ENCODE measurements at regions not wholly inside any gene's neighbourhood (a gene's known extent, or its start where the extent isn't known, plus 50 kb on each side); places are given as distances from the start of the nearest gene placed in this dataset.

DNA sequence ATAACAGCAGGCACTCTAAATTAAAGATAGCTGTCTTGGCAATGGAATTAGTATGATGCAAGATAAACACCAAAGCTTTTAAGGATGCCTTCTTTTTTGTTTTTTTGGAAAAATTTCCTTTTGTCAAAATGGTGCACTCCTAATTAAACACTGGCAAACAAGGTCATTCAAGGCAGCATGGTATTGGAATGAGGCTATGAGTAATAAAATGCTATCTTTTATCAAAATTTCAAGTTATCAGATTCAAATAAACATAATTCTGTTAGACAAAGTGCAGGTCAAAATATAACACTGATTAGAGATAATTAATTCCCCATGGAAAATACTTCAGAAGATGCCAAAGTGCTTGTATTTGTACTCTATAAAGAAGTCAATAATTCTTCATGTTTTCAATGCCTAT, 514.1 kb downstream of the TENT5A start:
- H3K36me3 ChIP-seq, result no peaks in the 10 kb centered on the region
- H3K27ac ChIP-seq, result no peak overlapping the region
- no peaks in the 10 kb centered on the region for H3K27me3 ChIP-seq
- no peak for ATAC-seq
- no peaks in the 10 kb centered on the region for H3K4me1 ChIP-seq
- intact Hi-C loops (cut with DNase I; ENCODE audit: low total_unique reads) (no loop called here), in situ Hi-C loops (cut with MboI; ENCODE audit: low sequenced_read_pairs in 4 of 4) (no loop called here)
- TF ChIP-seq POLR2A (IDR thresholded peaks at IDR 0.05), result no peak
- TF ChIP-seq, protein P1, sequence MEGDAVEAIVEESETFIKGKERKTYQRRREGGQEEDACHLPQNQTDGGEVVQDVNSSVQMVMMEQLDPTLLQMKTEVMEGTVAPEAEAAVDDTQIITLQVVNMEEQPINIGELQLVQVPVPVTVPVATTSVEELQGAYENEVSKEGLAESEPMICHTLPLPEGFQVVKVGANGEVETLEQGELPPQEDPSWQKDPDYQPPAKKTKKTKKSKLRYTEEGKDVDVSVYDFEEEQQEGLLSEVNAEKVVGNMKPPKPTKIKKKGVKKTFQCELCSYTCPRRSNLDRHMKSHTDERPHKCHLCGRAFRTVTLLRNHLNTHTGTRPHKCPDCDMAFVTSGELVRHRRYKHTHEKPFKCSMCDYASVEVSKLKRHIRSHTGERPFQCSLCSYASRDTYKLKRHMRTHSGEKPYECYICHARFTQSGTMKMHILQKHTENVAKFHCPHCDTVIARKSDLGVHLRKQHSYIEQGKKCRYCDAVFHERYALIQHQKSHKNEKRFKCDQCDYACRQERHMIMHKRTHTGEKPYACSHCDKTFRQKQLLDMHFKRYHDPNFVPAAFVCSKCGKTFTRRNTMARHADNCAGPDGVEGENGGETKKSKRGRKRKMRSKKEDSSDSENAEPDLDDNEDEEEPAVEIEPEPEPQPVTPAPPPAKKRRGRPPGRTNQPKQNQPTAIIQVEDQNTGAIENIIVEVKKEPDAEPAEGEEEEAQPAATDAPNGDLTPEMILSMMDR (IDR thresholded peaks at IDR 0.05 in 4 of 5, conservative IDR thresholded peaks at IDR 0.05 in 1 of 5), result no peak
- no peak for DNase-seq
- H3K9me3 ChIP-seq, result no peaks in the 10 kb centered on the region
- no peak overlapping the region for H3K4me3 ChIP-seq

DNA sequence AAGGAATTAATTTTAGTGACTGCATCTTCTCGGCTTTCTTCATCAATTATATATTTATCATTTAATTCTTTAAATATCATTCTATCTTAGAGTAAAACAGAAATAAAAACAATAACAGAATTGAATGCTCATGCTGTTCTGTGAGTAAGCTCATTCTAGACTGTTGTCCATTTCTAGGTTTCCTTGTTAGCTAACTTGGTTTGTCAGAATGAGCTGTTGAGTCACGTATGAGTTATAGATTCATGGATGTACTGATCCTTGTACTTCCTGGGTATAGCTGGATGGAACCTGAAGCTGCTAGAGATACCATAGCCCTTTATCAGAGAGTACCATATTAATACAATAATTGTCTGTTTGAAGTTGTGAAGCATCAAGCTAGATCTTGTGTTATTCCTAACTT, 515.3 kb downstream of the TENT5A start:
- DNase-seq, result no peak
- H3K4me1 ChIP-seq, result no peaks in the 10 kb centered on the region
- no peak overlapping the region for H3K4me3 ChIP-seq
- ATAC-seq, result no peak
- H3K27me3 ChIP-seq, result no peaks in the 10 kb centered on the region
- no peak overlapping the region for H3K27ac ChIP-seq
- no peaks in the 10 kb centered on the region for H3K36me3 ChIP-seq
- no peaks in the 10 kb centered on the region for H3K9me3 ChIP-seq
- TF ChIP-seq POLR2A (IDR thresholded peaks at IDR 0.05), result no peak
- TF ChIP-seq, protein P1 (IDR thresholded peaks at IDR 0.05 in 4 of 5, conservative IDR thresholded peaks at IDR 0.05 in 1 of 5), result no peak
- in situ Hi-C loops (cut with MboI; ENCODE audit: low sequenced_read_pairs in 4 of 4) (no loop called here), intact Hi-C loops (cut with DNase I; ENCODE audit: low total_unique reads) (no loop called here)

DNA sequence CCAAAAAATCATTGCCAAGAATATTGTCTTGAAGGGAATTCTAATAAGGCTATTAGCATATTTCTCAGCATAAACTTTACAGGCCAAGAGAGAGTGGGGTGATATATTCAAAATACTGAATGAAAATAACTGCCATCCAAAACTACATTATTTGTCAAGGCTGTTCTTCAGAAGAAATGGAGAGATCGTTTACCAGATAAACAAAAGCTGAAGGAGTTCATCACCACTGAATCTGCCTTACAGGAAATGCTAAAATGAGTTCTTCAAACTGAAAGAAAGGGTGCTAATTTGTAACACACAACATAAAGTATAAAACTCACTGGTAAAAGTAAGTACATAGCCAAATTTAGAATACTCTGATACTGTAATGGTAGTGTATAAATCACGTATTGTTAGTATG, 517.0 kb downstream of the TENT5A start:
- no peak for TF ChIP-seq POLR2A (IDR thresholded peaks at IDR 0.05)
- TF ChIP-seq, protein P1 (IDR thresholded peaks at IDR 0.05 in 4 of 5, conservative IDR thresholded peaks at IDR 0.05 in 1 of 5), result no peak
- in situ Hi-C loops (cut with MboI; ENCODE audit: low sequenced_read_pairs in 4 of 4), result no loop called here
- Histone ChIP-seq H3K9me3 (no peaks in the 10 kb centered on the region), H3K27ac (no peak overlapping the region), H3K36me3 (no peaks in the 10 kb centered on the region), H3K4me1 (no peaks in the 10 kb centered on the region), H3K27me3 (no peaks in the 10 kb centered on the region), H3K4me3 (no peak overlapping the region)
- DNase-seq (no peak), ATAC-seq (no peak)
- intact Hi-C loops (cut with DNase I; ENCODE audit: low total_unique reads), result no loop called here

DNA sequence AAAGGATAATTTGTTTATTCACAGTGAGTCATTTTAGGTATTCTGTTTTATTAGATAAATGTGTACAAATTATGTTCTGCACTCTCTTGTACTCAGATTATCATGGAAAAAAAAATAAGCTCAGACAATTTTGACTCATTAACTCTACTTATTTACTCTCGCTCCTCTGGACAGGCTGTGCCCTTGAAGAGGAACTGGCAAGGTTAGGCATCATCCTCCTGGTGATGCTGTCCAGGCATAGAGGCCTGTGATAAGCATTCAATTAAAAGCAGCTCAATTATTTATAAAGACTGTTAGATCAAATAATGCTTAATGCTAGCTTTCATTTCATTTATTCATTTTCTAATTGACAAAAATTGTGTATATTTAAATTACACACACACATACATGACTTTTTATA, 518.5 kb downstream of the TENT5A start:
- no peaks in the 10 kb centered on the region for H3K9me3 ChIP-seq
- intact Hi-C loops (cut with DNase I; ENCODE audit: low total_unique reads) (no loop called here), in situ Hi-C loops (cut with MboI; ENCODE audit: low sequenced_read_pairs in 4 of 4) (no loop called here)
- TF ChIP-seq, protein P1 (IDR thresholded peaks at IDR 0.05 in 4 of 5, conservative IDR thresholded peaks at IDR 0.05 in 1 of 5), result no peak
- no peak for TF ChIP-seq POLR2A (IDR thresholded peaks at IDR 0.05)
- no peaks in the 10 kb centered on the region for H3K4me1 ChIP-seq
- DNase-seq (no peak), ATAC-seq (no peak)
- H3K27me3 ChIP-seq, result no peaks in the 10 kb centered on the region
- no peak overlapping the region for H3K4me3 ChIP-seq
- H3K27ac ChIP-seq, result no peak overlapping the region
- H3K36me3 ChIP-seq, result no peaks in the 10 kb centered on the region

DNA sequence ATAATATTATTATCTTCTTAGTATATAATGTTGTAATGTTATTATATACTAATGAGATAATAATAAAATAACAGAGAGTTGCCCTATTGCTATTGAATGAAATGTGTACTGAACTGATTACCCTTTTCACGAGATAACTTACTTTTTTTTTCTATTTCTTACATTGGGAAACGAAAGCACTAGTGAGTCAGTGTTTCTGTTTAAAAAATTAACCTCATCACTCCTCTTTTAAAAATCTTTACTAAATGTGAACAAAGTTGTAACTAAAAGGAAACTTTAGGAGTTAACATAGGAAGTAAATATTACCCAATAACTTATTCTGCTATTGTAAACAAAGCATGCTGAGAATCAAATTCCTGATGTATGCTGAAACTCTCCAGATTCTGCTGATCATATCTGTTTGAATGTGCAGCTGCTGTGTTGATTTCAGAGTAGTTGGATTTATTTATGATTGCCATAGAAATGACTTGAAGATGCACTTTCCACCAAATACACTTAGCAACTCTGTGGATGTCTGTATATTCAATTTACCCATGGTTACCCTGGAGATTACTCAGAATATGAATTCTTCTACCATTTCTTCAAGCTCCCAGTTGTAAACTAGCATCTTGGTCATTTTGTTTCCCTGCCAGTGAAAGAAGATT, 523.4 kb downstream of the TENT5A start:
- Histone ChIP-seq H3K9me3 (no peaks in the 10 kb centered on the region), H3K4me3 (no peak overlapping the region), H3K4me1 (no peaks in the 10 kb centered on the region), H3K36me3 (no peaks in the 10 kb centered on the region), H3K27ac (no peak overlapping the region), H3K27me3 (no peaks in the 10 kb centered on the region)
- intact Hi-C loops (cut with DNase I; ENCODE audit: low total_unique reads) (no loop called here), in situ Hi-C loops (cut with MboI; ENCODE audit: low sequenced_read_pairs in 4 of 4) (no loop called here)
- no peak for ATAC-seq
- no peak for TF ChIP-seq POLR2A (IDR thresholded peaks at IDR 0.05)
- TF ChIP-seq, protein P1 (IDR thresholded peaks at IDR 0.05 in 4 of 5, conservative IDR thresholded peaks at IDR 0.05 in 1 of 5), result no peak
- DNase-seq, result no peak

Measured in gastrocnemius medialis (tissue), 4 donors.